HG03196 (cell line): ENCODE measurements at regions not wholly inside any gene's neighbourhood (a gene's known extent, or its start where the extent isn't known, plus 50 kb on each side); places are given as distances from the start of the nearest gene placed in this dataset.
"Not testable (repeated sequence)": the region's sequence is repeated elsewhere in the genome, so short reads cannot be mapped to it uniquely, and the experiment has no call there.

ENCODE experiments used
- ATAC-seq: cut with Tn5 transposase; IDR thresholded peaks from one replicate; pipeline ENCODE4 v1.9.1; 2021; ENCODE audit not compliant: unreplicated experiment

DNA sequence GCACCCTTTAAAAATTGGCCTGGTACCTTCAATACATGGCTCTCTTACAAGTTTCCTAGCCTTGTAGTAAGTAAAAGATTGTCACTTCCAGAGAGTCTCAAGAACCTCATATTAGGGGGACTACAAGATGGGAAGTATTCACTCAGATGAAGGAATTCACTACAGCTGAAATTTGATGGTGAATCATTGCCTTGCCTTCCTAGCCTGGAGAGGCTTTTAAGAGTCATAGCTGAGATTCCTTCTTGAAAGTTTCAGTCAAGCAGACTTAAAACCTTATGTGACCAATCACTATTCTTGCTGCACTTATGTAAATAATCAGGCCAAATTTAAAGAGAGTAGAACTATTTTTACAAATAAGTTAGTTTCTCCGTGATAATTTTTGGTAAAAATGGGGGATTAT, 451.6 kb downstream of the TRHDE start:
- no peak for ATAC-seq

DNA sequence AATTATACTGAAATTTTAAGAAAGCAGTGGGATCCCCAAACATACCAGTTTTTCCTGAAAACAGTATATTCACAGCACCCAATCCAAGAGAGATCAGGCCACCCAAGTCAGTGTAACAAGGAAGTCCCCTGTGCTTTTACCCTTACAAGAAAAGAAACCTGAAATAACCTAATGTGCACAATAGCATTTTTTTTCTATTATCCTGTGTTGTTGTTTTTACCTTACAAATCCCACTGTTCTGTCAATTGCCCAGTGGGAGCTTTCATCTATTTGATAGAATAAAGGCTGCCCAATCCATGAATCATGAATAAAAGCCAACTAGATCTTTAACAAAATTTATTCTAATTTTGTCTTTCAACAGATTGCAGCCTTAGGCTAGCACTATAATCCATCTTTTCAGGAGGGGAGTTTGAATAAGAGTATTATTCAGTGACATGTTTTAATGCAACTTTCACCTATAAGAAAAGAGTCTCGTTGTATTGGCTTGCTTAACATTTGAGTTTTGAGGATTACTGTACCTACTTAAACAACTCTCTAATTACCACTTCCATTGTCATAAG, 457.4 kb downstream of the TRHDE start:
- ATAC-seq, result no peak

DNA sequence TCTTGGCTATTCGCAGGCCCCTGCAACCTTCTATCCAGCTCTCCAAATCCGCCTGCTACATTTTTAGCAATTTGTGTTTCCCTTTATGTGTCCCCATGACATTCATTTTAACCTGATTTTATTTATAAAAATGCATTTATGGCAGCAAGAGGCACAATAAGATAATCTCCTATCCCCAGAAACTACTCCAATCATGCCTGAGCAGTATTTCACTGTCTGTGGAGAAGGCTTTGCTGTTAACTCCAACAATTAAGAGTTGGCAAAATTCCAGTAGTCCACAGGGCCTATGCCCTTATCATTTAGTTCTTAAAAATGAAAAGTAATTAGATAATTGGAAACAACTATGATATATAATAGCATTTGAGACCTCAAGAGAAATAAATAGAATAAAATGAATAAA, 462.4 kb downstream of the TRHDE start:
- ATAC-seq, result no peak

DNA sequence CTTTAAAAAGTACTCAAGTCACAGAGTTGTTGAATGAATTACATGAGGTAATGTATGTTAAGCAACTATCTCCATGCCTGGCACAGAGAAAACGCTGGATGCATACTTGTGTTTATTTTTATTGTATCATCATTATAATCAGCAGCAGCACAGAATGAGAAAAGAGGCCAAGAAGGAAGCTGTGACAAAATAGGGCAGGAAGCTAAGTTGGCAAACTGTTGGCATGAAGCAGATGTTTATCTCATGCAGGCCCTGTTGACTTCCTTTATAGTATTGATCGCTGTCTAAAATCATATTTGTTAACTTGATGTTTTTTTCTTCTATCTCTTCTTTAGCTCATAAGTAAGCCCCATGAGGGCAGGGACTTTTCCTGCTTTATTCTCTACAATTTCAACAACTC, 466.6 kb downstream of the TRHDE start:
- no peak for ATAC-seq

DNA sequence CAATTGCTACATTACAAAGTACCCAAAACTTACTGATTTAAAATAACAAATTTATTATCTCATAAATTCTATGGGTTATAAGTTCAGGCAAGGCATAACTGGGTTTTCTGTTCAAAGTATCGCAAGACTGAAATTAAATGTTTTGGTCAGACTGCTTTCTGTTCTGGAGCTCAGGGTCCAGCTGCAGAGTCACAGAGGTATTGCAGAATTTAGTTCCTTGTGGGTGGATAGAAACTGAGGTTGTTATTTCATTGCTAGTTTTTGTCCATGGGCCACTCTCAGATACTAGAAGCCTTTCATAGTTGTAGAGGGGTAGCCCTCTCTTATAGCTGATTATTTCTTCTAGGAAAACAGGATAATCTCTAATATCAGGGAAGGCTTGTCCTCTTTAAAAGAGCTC, 467.9 kb downstream of the TRHDE start:
- ATAC-seq, result no peak

DNA sequence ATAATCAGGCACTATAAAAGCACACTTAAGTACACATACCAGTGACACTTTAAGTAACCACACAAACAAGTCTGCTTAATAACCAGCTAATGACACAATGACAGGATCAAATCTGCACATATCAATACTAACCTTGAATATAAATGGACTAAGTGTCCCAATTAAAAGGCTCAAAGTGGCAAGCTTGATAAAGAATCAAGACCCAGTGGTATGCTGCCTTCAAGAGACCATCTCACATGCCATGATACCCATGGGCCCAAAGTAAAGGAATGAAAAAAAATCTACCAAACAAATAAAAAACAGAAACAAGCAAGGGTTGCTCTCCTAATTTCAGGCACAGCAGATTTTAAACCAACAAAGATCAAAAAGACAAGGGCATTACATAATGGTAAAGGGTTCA, 470.4 kb downstream of the TRHDE start:
- ATAC-seq, result no peak

DNA sequence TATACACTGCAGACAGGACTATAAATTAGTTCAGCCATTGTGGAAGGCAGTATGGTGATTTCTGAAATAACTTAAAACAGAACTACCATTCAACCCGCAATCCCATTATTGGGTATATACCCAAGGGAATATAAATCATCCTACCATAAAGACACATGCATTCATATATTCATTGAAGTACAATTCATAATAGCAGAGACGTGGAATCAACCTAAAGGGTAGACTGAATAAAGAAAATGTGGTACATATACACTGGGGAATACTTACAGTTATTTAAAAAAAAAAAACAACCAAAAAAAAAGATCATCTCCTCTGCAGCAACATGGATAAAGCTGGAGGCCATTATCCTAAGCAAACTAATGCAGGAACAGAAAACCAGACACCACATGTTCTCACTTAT, 473.9 kb downstream of the TRHDE start:
- no peak for ATAC-seq

DNA sequence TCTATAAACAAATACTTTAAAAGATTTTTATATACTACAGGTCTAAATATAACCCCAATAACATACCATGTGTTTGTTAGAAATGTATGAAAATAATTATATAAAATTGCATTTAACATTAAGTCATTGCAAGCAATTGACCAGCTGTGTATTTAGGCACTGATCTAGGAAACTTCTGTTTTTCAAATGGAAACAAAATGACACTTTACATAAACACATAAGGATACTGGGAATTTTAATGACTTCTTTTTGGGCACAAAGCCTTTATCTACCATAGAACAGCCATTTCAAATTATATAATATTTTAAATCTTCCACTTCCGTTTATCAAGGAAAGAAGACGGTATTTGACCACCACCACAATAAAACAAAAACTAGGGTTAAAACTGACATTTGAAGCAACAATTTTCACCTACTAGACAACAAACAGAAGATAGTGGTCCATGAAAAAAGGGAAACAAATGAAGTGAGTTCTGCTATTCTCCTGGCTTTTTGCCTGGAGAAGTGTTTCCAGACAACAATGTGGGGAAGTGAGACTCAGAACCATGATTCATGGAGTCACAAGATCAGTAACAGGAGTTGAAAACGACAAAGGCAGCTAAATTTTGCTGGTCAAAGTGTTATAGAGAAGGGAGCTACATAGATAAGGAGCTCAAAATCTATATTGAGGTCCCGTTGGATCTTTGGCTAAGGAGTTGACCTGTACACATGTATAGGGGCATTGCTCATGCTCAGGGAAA, 475.1 kb downstream of the TRHDE start:
- no peak for ATAC-seq

DNA sequence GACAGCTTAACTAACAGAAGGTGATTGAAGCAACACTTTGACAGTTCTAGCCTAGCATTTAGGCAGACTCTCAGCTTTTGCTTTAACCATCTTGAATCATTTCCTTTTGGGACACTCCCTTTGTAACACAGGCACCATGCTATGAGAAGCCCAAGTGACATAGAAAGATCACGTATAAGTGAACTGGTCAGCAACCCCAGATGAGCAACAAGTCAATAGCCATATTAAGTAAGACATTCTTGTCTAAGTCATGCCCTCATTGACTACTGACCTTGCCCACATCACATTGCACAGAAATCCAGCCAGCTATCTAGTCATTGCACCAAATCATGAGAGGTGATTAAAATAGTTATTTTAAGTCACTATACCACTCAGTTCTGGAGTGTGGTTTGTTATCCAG, 476.8 kb downstream of the TRHDE start:
- no peak for ATAC-seq

DNA sequence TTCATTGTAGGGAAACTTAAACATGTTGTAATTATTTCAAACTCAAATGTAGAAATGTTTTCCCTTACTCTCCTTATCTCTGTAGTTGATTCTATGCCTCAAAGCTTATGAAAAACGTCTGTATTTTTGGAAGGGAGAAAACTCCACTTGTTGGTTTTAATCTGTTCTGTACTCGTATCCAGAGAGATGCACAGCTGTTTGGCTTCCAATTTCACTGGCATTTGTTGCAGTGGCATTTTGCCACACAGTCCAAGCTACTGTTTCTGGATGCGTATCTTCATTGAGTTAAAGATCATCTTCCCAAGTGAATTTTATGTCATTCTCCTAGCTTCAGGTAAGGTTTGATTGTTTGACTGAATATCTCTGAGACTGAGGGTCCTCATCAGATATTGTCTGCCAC, 481.4 kb downstream of the TRHDE start:
- no peak for ATAC-seq

DNA sequence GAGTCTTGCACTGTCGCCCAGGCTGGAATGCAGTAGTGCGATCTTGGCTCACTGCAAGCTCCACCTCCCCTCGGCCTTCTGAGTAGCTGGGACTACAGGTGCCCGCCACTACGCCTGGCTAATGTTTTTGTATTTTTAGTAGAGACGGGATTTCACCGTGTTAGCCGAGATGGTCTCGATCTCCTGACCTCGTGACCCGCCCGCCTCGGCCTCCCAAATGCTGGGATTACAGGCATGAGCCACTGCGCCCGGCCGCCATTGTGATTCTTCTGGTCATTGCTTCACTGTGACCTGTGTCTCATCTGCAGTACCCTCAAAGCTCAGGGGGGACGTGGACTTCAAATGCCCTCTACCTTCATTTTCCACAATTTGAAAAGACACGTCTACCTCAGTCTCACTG, 481.9 kb downstream of the TRHDE start:
- ATAC-seq, result not testable (repeated sequence)

DNA sequence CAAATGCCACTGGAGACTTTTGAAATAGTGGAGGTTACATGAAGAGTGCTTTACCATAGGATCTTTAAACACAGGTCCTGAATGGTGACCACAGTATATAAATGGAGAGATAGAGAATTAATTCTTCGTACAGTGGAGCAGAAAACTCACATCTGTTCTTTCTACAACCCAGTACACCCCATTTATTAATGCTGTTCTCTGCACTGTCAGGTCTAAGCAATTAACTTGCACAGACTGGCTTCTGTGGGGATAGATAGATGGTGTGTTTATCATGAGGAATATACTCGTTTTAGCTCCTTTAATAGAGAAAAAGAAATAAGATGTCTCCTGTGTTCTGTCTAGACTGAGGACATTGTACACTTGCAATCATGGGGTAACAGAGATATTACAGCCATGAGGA, 494.3 kb downstream of the TRHDE start:
- no peak for ATAC-seq

DNA sequence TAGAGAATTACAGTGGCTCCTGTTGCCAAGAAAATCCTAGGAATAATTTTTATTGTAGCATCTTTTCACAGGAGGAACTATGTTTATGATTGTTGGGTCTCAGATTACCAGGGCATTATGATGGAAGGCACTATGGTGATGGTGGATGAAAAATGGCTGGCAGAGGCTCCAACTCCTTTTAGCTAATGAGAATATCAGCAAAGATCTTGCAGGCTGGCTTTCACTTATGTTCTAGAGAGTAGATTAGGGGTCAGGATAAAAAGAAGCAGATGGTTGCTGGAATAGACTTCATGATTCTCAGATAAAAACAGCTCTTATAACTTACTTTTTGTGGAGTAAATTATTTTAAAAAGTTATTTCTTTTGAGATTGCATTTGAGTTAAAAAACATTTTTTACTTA, 501.9 kb downstream of the TRHDE start:
- ATAC-seq, result no peak

DNA sequence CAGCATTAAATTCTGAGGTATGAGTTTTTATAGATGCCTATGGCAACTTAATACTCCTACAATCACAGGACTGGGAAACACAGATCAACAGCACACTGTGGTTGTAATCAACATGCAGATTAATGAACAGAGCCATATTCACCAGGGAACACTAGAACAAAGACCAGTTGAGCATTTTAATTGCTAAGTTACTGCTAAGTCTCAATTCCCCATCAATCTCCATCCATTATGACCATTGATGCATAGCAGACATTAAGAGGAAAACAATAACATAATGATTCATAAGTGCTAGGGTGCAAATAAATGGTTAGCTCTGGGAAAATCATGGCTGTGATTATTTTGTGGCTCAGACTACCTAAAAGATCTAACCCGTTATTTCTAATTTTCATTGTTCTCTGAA, 505.6 kb downstream of the TRHDE start:
- no peak for ATAC-seq

DNA sequence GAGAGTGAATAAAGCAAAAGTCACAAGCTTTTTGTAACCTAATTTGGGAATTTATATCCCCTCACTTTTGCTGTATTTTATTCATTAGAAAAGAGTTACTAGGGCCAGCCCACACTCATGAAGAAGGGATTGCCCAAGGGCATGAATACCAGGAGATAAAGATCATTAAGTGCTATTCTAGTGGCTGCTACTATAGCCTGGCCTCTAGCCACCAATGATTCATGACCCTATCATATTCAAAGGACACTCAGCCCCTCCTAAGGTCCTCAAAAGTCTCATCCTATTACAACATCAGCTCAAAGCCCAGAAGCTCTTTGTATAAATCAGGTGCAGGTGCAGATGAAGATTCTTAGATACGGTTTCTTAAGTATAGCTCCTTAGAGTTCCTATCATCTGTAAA, 518.1 kb downstream of the TRHDE start:
- no peak for ATAC-seq

DNA sequence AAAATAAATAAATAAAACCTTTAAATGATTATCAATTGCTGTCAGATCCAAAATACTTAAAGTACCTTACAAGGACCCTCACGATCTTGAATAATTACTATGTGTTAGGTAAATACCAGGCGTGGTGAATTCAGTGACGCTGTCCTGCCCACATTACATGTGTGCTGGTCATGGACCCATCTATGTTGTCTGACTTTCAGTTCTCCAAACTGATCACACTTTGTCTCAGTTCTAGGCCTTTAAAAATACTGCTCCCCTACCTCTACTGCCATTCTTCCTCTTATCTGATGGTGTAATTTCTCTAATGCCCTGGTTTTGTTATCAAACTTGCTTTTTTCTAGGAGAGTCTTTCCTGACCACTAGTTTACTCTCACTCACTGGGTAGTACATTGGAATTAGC, 520.7 kb downstream of the TRHDE start:
- ATAC-seq, result no peak

DNA sequence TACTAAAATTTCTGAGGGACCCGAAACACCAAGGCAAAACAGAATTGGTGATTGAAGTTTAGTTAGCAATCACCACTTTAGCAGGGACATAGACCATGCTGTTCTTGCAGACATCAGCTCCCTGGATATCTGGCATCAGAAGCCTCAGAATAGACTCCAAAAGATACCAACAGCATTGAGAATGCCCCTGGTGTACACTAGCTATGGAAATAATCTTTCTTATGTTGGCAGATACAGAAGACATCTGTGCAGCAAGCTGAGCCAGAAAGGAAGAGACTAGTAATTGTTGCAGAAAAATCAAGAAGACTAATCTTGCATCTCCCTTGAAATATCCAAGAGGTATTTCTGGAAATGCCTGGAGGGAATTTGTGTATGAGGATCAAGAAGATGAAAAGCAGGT, 521.6 kb downstream of the TRHDE start:
- ATAC-seq, result no peak

DNA sequence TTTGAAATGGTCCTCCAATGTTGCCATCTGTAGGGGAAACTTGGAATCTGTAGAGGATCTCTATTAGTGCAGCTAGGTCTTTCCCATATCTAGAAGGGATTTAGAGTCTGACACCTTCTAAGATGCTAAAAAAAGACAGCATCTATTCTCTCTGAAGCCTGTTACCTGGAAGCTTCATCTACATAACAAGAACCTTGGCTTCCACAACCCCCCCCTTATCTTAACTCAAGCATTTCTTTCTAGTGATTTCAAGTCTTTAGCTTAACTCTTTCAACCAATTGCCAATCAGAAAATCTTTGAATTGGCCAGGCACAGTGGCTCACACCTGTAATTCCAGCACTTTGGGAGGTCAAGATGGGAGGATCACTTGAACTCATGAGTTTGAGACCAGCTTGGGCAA, 543.3 kb downstream of the TRHDE start:
- ATAC-seq, result no peak

DNA sequence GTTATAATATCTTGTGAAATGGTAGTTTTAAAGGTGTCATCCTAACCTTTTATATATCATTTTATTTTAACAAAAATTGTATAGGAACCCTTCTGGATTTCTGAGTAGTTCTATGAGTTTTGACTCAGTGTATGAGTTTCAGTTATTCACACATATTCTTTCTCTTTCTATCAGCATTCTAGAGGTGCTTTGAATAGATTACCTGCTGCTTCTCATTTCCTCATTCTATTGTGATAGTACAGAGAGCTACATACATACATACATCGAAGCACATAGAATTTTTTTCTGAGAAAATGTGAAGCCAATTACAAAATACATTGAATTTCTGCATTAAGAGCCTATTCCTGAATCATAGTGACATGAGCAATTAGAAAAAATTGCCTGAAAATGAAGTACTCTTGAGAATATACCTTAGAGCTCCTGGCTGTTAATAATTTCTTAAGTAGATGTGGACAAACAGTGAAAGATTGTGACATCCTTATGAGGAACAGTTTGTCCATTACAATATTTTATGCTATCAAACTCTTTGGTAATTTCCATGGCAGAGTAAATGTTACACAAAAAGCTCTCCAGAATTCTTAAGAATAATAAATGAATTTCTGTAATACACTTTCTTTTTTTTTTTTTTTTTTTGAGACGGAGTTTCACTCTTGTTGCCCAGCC, 556.6 kb downstream of the TRHDE start:
- no peak for ATAC-seq

DNA sequence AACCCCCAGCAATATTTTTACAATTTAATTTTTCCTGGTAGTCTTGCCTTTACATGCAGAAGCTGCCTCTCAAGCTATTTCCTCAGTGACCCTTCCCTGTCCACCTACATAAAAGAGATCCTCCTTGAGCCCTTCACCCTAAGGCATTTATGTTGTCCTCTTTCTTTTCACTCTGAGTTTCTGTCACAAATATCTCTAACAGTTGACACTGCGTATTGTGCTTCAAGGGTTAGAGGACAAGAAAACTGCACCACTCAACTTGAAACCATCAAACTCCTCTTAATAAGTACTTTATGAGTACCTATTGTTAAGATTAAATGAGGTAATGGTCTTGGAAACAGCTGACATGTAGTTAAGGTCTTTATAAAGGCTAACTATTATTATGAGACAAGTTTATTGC, 557.7 kb downstream of the TRHDE start:
- ATAC-seq, result no peak

DNA sequence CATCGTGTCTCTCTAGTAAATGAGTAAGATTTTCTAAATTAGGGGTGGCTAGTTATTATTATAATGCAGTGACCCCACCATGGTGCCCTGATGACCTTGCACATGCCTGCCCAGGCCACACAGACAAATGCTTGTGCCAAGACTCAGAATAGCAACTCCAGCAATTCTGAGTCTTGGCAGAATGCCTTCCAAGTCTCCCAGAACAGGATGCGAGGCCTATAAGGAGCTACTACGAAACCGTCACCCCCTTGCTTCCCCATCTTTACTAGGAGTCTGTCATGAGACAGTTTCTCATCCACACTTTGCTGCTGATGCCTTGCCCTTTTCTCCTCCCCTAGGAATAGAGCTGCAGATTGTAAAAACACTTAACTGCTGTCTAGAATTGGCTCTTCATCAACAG, 559.9 kb downstream of the TRHDE start:
- ATAC-seq, result no peak

DNA sequence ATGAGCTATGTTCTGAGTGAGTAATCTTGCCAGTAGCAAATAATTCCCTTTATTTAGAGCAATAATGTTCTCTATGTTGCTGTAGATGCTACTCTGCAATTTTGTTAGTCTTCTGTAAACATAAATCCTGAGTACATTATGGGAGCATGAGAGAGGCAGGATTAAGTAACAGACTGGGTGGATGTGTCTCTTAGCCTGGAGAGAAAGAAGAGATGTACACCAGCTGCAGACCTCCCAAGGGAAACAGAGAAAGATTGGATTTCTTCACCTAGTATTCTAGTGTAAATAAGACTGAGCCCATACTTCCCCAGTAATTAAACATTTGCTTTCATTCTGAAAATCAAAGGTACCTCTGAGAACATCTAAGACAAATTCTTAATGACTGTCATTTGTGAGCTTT, 564.0 kb downstream of the TRHDE start:
- ATAC-seq, result no peak

DNA sequence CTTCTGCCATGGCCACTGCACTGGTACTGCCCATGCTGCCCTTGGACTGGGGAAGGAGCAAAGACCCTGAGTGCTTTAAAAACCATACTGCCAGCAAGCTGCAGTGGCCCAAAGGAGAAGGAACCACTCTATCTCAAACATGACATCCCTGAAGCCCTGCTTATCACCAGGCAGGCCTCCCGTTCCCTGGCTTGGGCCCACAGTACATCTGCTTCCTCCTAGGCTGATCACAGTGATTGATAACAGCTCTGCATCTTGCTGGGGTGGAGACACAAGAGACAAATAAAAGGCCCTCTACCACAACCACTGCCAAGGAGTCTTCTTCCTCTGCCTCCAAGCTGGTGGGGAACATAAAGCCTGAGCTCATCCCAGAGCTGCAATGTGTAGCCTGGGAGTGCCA, 567.5 kb downstream of the TRHDE start:
- no peak for ATAC-seq
